NCI-H1930 (cell line): ENCODE measurements at regions not wholly inside any gene's neighbourhood (a gene's known extent, or its start where the extent isn't known, plus 50 kb on each side); places are given as distances from the start of the nearest gene placed in this dataset.
"Not testable (repeated sequence)": the region's sequence is repeated elsewhere in the genome, so short reads cannot be mapped to it uniquely, and the experiment has no call there.

ENCODE experiments used
- DNase-seq, 2 experiments: peaks; one replicate each; lab custom pipeline; 2025; lab: John Stamatoyannopoulos, UW

DNA sequence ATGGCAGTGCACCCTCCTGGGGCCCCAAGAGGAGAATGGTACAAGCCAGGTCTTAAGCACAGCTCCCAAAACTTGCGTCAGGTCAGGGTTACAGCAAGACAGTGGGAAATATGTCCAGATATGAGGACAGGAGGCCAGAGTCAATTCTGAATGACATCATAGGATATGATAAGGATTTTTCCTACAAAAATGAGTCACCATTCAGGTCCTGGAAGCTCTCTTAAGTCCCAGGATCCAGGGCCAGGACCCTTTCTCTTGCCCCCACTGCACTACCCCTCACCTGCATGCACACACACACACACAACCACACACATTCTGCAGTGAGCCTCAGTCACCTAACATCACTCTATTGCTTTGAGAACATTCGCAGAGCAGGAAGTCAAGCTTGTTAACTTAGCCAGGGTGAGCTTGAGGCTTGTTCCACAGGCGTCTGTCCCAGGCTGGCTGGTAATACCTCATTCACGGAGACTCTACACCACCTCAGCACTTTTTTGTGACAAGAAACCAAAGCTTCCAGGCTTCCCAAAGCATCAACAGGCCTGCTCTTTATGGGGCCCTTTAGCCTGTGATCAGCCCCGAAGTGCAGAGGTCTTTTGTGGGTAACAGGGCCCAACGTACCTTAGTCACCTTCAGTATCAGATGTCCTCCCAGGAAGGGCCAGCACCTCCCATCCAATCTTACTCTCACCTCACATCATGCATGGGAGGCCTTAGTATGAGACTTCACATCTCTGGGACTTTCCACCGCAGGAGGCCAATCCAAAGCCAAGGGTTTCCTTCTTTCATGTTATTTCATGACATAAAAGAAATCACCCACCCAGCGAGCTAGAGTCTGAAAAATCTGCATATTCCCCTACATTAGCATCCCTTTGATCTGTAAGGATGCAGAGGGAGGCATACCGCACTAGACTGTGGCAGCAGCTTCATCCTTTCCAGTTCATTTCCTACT, 74.0 kb upstream of the LIPC start:
- no peak for DNase-seq

- no peak for DNase-seq
Measured at GRCh38 chr15:58360421-58361090, 71.2 kb upstream of the LIPC start.

DNA sequence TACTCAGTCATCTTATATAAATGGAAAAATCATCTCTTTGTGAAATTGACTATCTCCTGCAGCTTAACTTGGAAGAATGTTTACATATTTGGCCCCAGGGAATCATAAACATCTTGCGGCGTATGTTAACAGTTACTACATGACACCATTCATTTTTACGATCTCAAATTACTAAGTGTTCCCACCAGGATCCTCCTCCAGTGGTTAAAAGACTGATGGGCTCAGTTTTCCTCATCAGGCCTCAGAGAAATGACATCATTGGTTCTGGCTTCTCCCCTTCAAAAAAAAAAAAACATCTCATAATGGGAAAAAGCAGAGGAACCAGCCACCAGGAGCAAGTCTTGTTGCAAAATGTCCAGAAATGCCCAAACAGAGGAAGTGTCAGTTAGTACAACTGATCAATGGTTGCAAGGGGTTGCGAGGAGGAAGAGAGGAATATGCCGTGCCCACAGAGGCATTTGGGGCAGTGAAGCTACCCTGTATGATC, 70.5 kb upstream of the LIPC start:
- no peak for DNase-seq

DNA sequence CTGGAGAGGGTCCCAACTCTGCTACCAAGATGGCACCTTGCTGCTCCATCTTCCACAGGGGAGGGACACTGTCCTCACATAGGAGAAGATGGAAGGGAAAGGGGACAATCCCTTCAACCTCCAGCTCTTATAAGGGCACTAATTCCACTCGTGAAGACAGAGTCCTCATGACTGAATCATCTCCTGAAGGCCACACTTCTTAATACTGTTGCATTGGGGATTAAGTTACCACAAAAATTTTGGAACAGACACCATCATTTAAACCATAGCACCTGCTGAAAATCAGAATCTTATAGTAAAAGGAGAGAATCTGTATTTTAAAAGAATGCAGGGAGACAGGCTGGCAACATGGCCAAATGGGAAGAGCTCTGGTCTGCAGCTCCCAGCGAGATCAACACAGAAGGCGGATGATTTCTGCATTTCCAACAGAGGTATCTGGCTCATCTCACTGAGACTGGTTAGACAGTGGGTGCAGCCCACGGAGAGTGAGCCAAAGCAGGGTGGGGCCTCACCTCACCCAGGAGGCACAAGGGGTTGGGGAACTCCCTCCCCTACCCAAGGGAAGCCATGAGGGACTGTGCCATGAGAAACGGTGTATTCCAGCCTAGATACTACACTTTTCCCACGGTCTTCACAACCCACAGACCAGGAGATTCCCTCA, 69.4 kb upstream of the LIPC start:
- no peak for DNase-seq

- DNase-seq: not testable (repeated sequence)
Measured at GRCh38 chr15:58363118-58363517, 68.7 kb upstream of the LIPC start.

DNA sequence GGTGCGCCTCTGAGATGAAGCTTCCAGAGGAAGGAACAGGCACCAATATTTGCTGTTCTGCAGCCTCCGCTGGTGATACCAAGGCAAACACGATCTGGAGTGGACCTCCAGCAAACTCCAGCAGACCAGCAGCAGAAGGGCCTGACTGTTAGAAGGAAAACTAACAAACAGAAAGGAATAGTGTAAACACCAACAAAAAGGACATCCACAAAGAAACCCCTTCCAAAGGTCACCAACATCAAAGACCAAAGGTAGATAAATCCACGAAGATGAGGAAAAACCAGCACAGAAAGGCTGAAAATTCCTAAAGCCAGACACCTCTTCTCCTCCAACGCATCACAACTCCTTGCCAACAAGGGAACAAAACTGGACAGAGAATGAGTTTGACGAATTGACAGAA, 68.1 kb upstream of the LIPC start:
- DNase-seq: not testable (repeated sequence)

GRCh38 chr15:58365098-58365497, 66.7 kb upstream of the LIPC start:
- not testable (repeated sequence) for DNase-seq

DNA sequence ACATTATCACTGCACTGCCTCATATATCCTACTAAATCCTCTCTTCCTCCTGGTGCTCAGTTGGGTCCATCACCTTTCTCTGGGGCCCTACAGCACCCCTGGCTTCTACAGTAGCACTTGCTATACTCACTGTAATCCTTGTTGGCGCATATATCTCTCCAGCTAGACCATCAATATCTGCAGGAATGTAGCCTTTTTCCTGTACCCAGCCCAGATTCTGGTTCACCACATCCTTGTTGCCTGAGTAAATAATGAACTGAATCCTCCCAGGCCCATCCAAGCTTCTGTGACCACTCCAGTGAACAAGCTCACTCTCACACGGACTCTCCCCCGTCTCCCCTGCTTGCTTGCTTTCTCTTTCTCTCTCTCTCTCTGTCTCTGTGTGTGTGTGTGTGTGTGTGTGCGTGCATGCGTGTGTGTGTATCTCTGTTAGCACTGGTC, 62.5 kb upstream of the LIPC start:
- no peak for DNase-seq

DNA sequence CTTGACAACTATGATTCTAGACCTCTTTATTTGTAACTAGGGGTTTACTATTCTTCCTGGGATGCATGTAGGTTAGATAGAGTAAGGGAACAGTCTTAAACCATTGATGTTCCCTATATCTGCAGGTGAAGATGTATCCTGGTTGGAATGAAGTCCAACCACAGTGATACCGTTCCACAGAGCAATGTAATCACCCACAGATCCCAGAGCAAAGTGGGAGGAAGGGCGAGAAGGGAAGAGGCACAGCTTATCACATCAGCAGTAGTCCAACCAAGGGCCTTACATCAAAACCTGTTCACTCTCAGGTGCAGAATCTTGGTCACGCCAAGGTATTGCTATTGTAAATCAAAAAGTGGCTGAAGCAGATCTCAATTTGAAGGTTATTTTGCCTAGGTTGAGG, 61.8 kb upstream of the LIPC start:
- no peak for DNase-seq

DNA sequence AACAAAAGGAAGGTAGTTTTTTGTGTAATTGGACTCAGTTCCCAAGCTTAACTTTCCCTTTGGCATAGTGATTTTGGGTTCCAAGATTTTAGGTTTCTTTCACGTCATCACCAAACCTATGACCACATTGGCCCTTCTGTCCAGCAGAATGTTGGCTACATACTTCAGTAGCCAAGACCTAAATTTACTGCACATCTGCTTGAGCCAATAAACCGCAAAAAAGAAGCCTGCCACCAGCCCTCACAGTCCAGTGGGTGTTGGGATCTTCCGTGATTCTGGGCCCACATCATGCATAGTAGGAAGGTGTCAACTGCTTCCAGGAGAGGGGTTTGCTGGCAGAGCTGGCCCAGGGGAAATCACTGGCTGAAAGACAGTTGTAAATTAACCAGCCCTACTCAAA, 57.6 kb upstream of the LIPC start:
- no peak for DNase-seq

DNA sequence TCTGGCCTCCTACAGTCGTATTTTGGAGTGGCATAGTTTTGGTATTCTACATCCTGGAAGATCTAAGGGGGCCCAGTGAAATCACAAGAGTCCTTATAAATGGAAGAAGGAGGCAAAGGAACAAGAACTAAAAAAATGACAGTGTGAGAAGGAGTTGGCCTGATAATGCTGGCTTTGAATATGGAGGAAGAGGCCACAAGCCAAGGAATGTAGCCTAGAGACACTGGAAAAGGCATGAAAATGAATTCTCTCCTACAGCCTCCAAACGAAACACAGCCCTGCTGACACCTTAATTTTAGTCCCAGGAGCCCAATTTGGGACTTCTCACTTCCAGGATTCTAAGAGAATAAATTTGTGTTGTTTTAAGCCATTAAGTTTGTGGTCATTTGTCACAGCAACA, 54.6 kb upstream of the LIPC start:
- no peak for DNase-seq

DNA sequence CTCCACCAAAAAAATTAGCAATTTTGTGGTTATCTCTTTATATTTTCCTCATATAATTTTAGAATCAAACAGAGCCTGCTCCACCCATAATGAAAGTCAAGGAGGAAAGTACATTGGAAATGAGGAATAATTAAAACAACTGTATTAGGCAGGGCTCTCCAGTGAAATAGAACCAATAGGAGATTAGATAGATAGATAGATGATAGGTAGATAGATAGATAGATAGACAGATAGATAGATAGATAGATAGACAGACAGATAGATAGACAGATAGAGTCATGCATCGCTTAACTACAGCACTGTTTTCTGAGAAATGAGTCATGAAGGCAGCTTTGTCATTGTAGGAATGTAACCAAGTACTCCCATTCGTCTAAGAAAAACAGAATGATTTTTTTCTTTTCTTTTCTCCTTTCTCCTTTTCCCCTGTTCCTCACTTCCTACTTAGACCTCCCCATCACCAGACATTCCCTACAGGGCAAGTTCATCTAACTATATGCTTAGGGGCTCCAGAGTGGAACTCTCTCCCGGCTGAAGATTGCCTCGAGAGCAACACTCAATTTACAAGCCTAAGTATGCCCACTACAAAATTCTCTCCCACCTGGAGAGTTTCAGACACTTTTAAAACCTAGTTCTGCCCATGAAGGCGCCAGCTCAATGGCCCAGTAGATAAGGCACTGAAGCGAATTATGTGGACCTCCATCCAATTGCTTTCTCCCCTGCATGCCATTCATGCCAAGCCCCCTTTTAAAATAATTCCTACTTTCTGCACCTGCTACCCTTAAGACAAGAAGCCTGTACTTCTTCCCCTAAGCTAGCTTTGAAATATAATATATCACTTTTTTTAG, 53.3 kb upstream of the LIPC start:
- DNase-seq: no peak

GRCh38 chr15:58379454-58379853, 52.3 kb upstream of the LIPC start:
- not testable (repeated sequence) for DNase-seq

GRCh38 chr15:58380280-58380945, 51.4 kb upstream of the LIPC start:
- DNase-seq: no peak

DNA sequence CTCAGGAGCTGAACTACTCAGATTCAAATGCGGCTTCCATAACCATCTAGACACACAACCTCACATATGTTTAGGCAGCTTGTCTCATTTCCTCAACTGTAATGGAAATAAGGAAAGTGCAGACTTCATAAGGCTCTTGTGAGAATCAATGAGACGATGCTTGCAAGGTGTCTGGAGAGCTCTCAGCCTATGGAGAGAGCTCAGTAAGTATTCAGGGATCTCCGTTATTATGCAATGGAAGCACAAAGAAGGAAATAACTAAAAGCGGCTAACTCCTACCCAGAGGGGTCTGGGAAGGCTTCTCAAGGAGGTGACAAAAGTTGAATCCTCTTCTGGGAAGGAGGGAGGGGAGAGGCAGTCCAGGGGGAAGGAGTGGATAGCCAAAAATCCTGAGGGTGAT, 50.1 kb upstream of the LIPC start:
- DNase-seq: no peak
